Parathyroid adenoma (tissue), 2 donors: ENCODE measurements at regions not wholly inside any gene's neighbourhood (a gene's known extent, or its start where the extent isn't known, plus 50 kb on each side); places are given as distances from the start of the nearest gene placed in this dataset.

Experiments
- H2AFZ ChIP-seq: fragments of 300-600 bp; sonication (generic); one replicate; pipeline ENCODE4 v1.7.0; 2017; ENCODE audit warnings: antibody characterized with exemption, mild to moderate bottlenecking
- H3K27ac ChIP-seq: fragments of 300-600 bp; sonication (generic); one replicate; pipeline ENCODE4 v1.7.0; 2017
- H3K27me3 ChIP-seq: fragments of 300-600 bp; sonication (generic); one replicate; pipeline ENCODE4 v1.7.0; 2017; ENCODE audit warnings: low read length; ENCODE audit not compliant: control insufficient read depth, insufficient read depth
- H3K36me3 ChIP-seq: fragments of 300-600 bp; sonication (generic); one replicate; pipeline ENCODE4 v1.7.0; 2017; ENCODE audit warnings: low read length; ENCODE audit not compliant: control insufficient read depth, insufficient read depth
- H3K4me1 ChIP-seq: fragments of 300-600 bp; sonication (generic); one replicate; pipeline ENCODE4 v1.7.0; 2017; ENCODE audit warnings: control low read depth
- H3K4me2 ChIP-seq: fragments of 300-600 bp; sonication (generic); one replicate; pipeline ENCODE4 v1.7.0; 2017; ENCODE audit warnings: low read length
- H3K4me3 ChIP-seq: fragments of 300-600 bp; sonication (generic); one replicate; pipeline ENCODE4 v1.7.0; 2017; ENCODE audit warnings: low read depth, low read length
- H3K79me2 ChIP-seq: fragments of 300-600 bp; sonication (generic); one replicate; pipeline ENCODE4 v1.7.0; 2017; ENCODE audit warnings: control low read depth
- H3K9ac ChIP-seq: fragments of 300-600 bp; sonication (generic); one replicate; pipeline ENCODE4 v1.7.0; 2017; ENCODE audit warnings: mild to moderate bottlenecking
- H3K9me3 ChIP-seq: fragments of 300-600 bp; sonication (generic); one replicate; pipeline ENCODE4 v1.7.0; 2017; ENCODE audit warnings: low read length; ENCODE audit not compliant: control insufficient read depth
- TF ChIP-seq, protein P1 (sequence below): fragments of 300-600 bp; sonication (generic); IDR thresholded peaks from one replicate; pipeline ENCODE4 v1.7.0; 2017; ENCODE audit warnings: antibody characterized with exemption, mild to moderate bottlenecking
- donor health status: primary hyperparathyroidism.

DNA sequence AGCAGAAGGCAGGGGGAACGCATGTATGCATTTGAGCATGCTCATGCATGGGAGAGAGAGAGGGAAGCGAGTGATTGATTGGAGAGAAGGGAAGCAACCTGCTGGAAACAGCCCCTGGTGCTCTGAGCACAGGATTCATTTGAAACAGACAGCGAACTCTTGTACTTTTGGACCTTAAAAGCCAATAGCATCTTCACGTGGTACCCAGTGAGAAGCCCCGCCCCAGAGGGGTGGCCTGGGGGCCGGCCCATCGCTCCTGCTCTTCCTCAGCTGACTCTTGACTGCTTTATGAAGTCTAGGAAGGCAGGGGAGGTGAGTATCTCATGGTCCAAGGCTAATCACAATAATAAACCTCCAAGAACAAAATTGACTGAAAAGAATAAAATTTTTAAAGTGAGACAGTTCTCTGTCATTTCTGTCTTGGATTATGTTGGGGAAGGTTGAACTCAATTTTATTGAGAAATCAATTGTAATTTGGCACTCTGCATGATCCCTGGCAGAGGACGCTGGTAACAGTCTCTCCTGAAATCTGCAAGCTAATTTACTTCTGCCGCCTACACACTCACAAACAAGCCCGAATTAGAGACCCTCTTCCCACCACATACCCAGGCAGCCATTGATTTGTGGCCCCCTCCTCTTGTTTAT is 168.2 kb upstream of the PPARGC1A start:
- no peaks in the 10 kb centered on the region for H3K4me1 ChIP-seq
- no peaks in the 10 kb centered on the region for H3K27me3 ChIP-seq
- no peak overlapping the region for H3K4me3 ChIP-seq
- H3K36me3 ChIP-seq: no peaks in the 10 kb centered on the region
- H3K4me2 ChIP-seq: no peak overlapping the region
- no peak overlapping the region for H2AFZ ChIP-seq
- H3K79me2 ChIP-seq: no peaks in the 10 kb centered on the region
- H3K9ac ChIP-seq: no peak overlapping the region
- TF ChIP-seq, protein P1, sequence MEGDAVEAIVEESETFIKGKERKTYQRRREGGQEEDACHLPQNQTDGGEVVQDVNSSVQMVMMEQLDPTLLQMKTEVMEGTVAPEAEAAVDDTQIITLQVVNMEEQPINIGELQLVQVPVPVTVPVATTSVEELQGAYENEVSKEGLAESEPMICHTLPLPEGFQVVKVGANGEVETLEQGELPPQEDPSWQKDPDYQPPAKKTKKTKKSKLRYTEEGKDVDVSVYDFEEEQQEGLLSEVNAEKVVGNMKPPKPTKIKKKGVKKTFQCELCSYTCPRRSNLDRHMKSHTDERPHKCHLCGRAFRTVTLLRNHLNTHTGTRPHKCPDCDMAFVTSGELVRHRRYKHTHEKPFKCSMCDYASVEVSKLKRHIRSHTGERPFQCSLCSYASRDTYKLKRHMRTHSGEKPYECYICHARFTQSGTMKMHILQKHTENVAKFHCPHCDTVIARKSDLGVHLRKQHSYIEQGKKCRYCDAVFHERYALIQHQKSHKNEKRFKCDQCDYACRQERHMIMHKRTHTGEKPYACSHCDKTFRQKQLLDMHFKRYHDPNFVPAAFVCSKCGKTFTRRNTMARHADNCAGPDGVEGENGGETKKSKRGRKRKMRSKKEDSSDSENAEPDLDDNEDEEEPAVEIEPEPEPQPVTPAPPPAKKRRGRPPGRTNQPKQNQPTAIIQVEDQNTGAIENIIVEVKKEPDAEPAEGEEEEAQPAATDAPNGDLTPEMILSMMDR: no peak
- no peaks in the 10 kb centered on the region for H3K9me3 ChIP-seq
- no peak overlapping the region for H3K27ac ChIP-seq

DNA sequence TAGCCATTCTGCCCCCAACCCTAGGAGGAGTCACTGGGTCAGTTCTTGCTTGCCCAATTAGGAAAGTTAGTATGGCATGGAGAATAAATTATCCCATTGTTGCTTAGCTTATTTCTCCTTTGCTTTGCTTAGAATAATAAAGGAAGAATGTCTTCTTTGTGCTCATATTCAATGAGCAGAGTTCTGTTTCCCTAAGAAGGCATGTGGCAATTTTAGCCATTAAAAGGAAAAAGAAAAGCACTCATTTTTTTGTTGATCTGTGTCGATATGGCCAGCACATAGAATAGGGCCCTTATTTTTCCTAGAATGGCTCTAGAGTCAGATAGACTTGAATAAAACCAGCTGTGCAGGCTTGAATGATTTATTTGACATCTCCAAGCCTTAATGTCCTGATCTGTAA is 166.4 kb upstream of the PPARGC1A start:
- Histone ChIP-seq H3K4me2 (no peak overlapping the region), H3K9me3 (no peaks in the 10 kb centered on the region), H3K4me3 (no peak overlapping the region), H3K36me3 (no peaks in the 10 kb centered on the region), H3K79me2 (no peaks in the 10 kb centered on the region), H3K4me1 (no peaks in the 10 kb centered on the region), H3K9ac (no peak overlapping the region), H3K27ac (no peak overlapping the region), H2AFZ (no peak overlapping the region), H3K27me3 (no peaks in the 10 kb centered on the region)
- TF ChIP-seq, protein P1: no peak

DNA sequence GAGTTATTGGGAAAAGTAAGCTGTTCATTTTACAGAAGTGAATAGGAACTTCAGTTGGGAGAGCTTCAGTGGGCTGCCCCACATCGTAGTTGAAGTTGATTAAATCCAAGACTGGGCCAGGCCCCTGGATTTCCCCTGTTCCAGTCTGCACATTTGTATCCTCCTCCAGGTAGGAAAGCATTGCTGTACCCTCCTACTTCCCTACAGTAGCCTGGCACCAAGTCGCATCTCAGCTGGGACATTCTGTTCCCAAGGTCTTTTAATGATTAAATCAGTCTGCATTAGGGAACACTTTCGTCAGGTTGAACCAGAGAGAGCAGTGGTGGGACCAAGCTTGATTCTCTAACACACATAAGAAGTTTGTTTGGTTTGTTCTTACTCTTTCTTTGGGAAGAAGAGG is 165.8 kb upstream of the PPARGC1A start:
- Histone ChIP-seq H3K4me2 (no peak overlapping the region), H3K27ac (no peak overlapping the region)

DNA sequence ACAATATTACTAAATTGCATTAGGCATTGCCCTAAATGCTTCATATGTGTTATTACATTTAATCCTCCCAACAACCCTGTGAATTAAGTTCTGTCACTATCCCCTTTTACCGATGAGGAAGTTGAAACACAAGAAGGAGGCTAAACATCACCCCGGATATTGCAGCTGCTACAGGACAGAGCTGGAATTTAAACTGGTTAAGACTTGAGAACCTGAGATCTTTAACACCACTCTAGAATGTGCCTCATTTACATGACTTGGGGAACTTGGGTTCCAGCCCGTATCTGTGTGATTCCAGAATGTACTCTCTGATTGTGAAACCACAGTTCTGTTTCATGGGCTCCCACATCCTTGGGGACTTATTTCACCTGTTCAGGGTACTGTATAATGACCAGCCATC is 165.1 kb upstream of the PPARGC1A start:
- Histone ChIP-seq H3K9me3 (no peaks in the 10 kb centered on the region), H3K9ac (no peak overlapping the region), H3K36me3 (no peaks in the 10 kb centered on the region)

More for the DNA sequence above, 165.8 kb upstream of the PPARGC1A start:
- Histone ChIP-seq H3K9ac (no peak overlapping the region), H3K36me3 (no peaks in the 10 kb centered on the region), H3K9me3 (no peaks in the 10 kb centered on the region), H3K27me3 (no peaks in the 10 kb centered on the region), H3K4me3 (no peak overlapping the region), H3K79me2 (no peaks in the 10 kb centered on the region), H2AFZ (no peak overlapping the region), H3K4me1 (no peaks in the 10 kb centered on the region)
- TF ChIP-seq, protein P1: no peak

More for the DNA sequence above, 165.1 kb upstream of the PPARGC1A start:
- Histone ChIP-seq H3K79me2 (no peaks in the 10 kb centered on the region), H3K27me3 (no peaks in the 10 kb centered on the region), H3K4me1 (no peaks in the 10 kb centered on the region), H3K27ac (no peak overlapping the region), H2AFZ (no peak overlapping the region), H3K4me2 (no peak overlapping the region), H3K4me3 (no peak overlapping the region)
- TF ChIP-seq, protein P1: no peak
